Thyroid gland (tissue), 4 donors: ENCODE measurements at regions not wholly inside any gene's neighbourhood (a gene's known extent, or its start where the extent isn't known, plus 50 kb on each side); places are given as distances from the start of the nearest gene placed in this dataset.

Experiments used
- DNase-seq, 2 donors: peaks; one replicate each; pipeline ENCODE4 v3.0.0-alpha.2; 2019
- H3K27ac ChIP-seq, 3 donors: fragments of 200-600 bp; sonication (generic); 1 replicate in 2 of 3; 2 replicates in 1 of 3; pipeline ENCODE4 v1.5.1; 2016 to 2019; ENCODE audit warnings: mild to moderate bottlenecking in 1 of 3, moderate library complexity in 1 of 3
- H3K27me3 ChIP-seq: fragments of 200-600 bp; sonication (generic); one replicate; pipeline ENCODE4 v1.5.1; 2019
- H3K36me3 ChIP-seq, 2 donors: fragments of 200-600 bp; sonication (generic); one replicate each; pipeline ENCODE4 v1.5.1; 2016 to 2019
- H3K4me1 ChIP-seq, 2 donors: fragments of 200-600 bp; sonication (generic); one replicate each; pipeline ENCODE4 v1.5.1; 2017 to 2019
- H3K4me3 ChIP-seq, 3 donors: fragments of 200-600 bp; sonication (generic); replicated peaks in 1 of 3; 1 replicate in 2 of 3; 2 replicates in 1 of 3; pipeline ENCODE4 v1.5.1; 2016; ENCODE audit warnings: mild to moderate bottlenecking in 1 of 3
- H3K9me3 ChIP-seq: fragments of 200-600 bp; sonication (generic); one replicate; pipeline ENCODE4 v1.5.1; 2017
- POLR2A ChIP-seq, 2 donors: fragments of 450-650 bp; IDR thresholded peaks; one replicate each; pipeline ENCODE4 v1.6.1; 2017; ENCODE audit warnings: antibody characterized with exemption in 2 of 2, mild to moderate bottlenecking in 2 of 2, moderate library complexity in 1 of 2
- WGBS, 2 donors: methylation state at CpG; one replicate each; pipeline ENCODE4 v1.1.5; 2017; 5-methylcytosine and 5-hydroxymethylcytosine counted together
- intact Hi-C: fragments of 100-400 bp; cut with DNase I; formaldehyde crosslinking; loops from one replicate; pipeline ENCODE4 v1.15.1; 2023
- TF ChIP-seq, protein P1 (sequence below), 6 experiments: fragments of 200-600 bp in 3 of 6; fragments of 450-650 bp in 3 of 6; sonication (generic) in 3 of 6; IDR thresholded peaks; one replicate each; pipeline ENCODE4 v1.5.1; 2016 to 2019; ENCODE audit warnings: antibody characterized with exemption in 6 of 6, mild to moderate bottlenecking in 2 of 6, inconsistent platforms in 1 of 6, moderate library complexity in 1 of 6

DNA sequence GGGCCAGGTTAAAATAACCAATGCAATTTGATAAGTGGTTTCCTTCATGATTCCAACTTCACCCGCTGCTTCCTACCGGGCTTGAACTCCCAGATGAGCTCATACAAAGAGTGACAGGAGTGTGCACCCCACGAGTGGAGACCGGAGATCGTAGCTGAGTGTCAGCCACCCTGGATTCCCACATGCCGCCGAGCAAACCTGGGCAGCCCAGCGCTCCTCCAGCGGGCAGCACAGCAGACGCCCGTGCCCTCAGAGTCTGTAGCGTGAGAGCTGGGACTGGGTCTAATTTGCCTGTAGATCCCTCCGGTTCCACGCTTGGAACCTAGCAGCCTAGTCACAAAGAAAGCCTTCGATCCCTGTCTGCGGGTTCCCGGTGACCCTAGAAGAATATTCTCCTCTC, 476.1 kb upstream of the MGMT start:
- Histone ChIP-seq H3K36me3 (no peaks in the 10 kb centered on the region), H3K9me3 (no peaks in the 10 kb centered on the region), H3K27ac (no peak overlapping the region), H3K27me3 (no peaks in the 10 kb centered on the region), H3K4me1 (no peaks in the 10 kb centered on the region), H3K4me3 (no peak overlapping the region)
- 77 to 78% methylated on average over 17 of the region's 17 CpGs for WGBS, 2 donors
- intact Hi-C loops: no loop called here
- no peak for DNase-seq
- TF ChIP-seq, protein P1, sequence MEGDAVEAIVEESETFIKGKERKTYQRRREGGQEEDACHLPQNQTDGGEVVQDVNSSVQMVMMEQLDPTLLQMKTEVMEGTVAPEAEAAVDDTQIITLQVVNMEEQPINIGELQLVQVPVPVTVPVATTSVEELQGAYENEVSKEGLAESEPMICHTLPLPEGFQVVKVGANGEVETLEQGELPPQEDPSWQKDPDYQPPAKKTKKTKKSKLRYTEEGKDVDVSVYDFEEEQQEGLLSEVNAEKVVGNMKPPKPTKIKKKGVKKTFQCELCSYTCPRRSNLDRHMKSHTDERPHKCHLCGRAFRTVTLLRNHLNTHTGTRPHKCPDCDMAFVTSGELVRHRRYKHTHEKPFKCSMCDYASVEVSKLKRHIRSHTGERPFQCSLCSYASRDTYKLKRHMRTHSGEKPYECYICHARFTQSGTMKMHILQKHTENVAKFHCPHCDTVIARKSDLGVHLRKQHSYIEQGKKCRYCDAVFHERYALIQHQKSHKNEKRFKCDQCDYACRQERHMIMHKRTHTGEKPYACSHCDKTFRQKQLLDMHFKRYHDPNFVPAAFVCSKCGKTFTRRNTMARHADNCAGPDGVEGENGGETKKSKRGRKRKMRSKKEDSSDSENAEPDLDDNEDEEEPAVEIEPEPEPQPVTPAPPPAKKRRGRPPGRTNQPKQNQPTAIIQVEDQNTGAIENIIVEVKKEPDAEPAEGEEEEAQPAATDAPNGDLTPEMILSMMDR (IDR thresholded peaks at IDR 0.05): no peak
- TF ChIP-seq POLR2A (IDR thresholded peaks at IDR 0.05): no peak

DNA sequence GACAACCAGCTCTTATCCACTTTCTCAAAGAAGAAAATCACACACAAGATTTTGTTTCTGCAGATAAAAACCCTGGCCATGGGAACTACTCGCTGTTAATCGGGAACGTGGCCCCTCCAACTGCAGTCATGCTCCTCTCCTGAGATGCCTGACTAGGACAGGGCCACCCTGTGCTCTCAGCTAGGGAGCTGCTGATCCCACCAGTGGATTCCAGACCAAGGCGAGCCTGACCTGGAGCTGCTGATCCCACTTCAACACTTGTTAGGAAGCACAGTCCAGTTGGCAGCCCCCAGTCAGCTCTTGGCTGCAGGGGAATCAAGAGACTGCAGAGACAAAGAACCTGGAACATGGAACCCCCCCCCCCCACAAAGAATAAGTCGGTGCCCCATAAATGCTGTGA, 474.3 kb upstream of the MGMT start:
- Histone ChIP-seq H3K4me3 (no peak overlapping the region), H3K9me3 (no peaks in the 10 kb centered on the region), H3K36me3 (no peaks in the 10 kb centered on the region), H3K27me3 (no peaks in the 10 kb centered on the region), H3K27ac (no peak overlapping the region), H3K4me1 (no peaks in the 10 kb centered on the region)
- intact Hi-C loops: no loop called here
- DNase-seq: no peak
- TF ChIP-seq, protein P1 (IDR thresholded peaks at IDR 0.05): no peak
- TF ChIP-seq POLR2A (IDR thresholded peaks at IDR 0.05): no peak
- 79 to 90% methylated on average over 5 of the region's 5 CpGs for WGBS, 2 donors

DNA sequence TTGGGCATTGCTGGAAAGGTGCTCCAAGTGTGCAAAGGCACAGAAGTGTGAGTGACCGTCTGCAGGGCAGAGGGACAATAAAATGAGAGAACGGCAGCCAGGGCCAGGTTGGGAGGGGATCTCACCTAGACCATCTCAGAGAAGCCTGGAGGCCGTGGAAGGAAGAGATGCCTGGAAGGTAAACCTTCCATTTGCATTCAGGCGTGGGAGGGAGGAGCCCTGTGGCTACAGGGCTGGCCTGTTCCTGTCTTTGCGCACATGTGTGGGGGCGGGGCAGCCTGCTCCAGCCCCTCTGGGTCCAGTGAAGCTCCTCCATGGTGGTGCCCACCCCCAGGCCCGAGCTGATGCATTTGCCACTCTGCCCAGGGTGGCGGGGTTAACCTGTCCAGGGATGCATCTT, 473.6 kb upstream of the MGMT start:
- no peaks in the 10 kb centered on the region for H3K27me3 ChIP-seq
- intact Hi-C loops: no loop called here
- DNase-seq: no peak
- no peak overlapping the region for H3K4me3 ChIP-seq
- H3K4me1 ChIP-seq: no peaks in the 10 kb centered on the region
- H3K27ac ChIP-seq: no peak overlapping the region
- WGBS, 2 donors: 93 to 96% methylated on average over 7 to 8 of the region's 8 CpGs
- TF ChIP-seq, protein P1 (IDR thresholded peaks at IDR 0.05): no peak
- TF ChIP-seq POLR2A (IDR thresholded peaks at IDR 0.05): no peak
- no peaks in the 10 kb centered on the region for H3K9me3 ChIP-seq
- no peaks in the 10 kb centered on the region for H3K36me3 ChIP-seq

DNA sequence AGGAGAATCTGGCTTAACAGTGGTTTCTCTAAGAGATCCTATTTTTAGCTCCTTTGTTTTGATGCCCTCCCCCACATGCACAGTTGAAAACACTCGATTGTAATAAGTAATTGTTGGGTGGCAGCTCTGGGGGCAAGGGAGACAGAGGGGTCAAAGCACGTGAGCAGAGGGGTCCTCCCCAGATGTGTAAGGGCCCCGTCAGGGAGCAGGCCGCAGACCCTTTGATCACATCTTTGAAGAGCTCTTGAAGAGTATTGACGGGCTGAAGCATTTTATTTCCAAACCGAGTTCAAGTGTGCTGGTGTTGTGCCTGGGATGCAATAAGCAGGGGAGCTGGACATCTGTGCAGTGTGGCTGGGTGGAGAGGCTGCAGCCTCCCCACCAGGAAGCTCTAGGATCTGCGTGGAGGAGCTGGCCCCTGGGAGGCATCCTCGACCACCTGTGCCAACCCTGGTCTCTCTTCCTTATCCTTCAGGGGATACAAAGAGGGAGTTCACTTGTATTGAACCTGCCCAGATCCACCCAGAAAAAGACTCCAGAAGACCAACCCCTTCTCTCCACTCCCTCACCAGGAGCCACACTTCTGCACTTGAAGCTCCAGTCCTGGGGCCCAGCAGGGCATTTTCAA, 473.0 kb upstream of the MGMT start:
- Histone ChIP-seq H3K27me3 (no peaks in the 10 kb centered on the region), H3K27ac (no peak overlapping the region), H3K4me1 (no peaks in the 10 kb centered on the region), H3K4me3 (no peak overlapping the region), H3K36me3 (no peaks in the 10 kb centered on the region), H3K9me3 (no peaks in the 10 kb centered on the region)
- WGBS, 2 donors: 32 to 37% methylated on average over 7 to 8 of the region's 8 CpGs
- TF ChIP-seq POLR2A (IDR thresholded peaks at IDR 0.05): no peak
- TF ChIP-seq, protein P1 (IDR thresholded peaks at IDR 0.05): no peak
- intact Hi-C loops: no loop called here
- DNase-seq: no peak

DNA sequence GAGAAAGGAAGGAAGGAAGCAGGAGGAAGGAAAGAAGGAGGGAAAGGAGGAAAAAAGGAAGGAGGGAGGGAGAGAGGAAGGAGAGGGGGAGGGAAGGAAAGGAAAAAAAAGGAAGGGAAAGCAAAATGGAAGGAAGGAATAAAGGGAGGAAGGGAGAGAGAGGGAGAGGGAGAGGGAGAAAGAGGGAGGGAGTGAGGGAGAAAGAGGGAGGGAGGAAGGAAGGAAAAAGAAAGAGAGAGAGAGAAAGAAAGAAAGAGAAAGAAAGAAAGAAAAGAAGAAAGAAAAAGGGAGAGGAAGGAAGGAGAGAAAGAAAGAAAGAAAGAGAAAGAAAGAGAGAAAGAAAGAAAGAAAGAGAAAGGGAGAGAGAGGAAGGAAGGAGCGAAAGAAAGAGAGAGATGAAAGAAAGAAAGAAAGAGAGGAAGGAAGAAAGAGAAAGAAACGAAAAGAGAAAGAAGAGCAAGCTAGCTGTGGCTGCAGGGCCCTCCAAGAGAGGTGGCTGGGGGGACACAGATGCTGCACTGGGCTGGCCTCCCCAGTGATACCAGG, 472.4 kb upstream of the MGMT start:
- no peaks in the 10 kb centered on the region for H3K4me1 ChIP-seq
- no peak overlapping the region for H3K27ac ChIP-seq
- TF ChIP-seq, protein P1 (IDR thresholded peaks at IDR 0.05): no peak
- TF ChIP-seq POLR2A (IDR thresholded peaks at IDR 0.05): no peak
- no peaks in the 10 kb centered on the region for H3K9me3 ChIP-seq
- H3K4me3 ChIP-seq: no peak overlapping the region
- 82 to 89% methylated on average over 2 of the region's 2 CpGs for WGBS, 2 donors
- intact Hi-C loops: no loop called here
- no peaks in the 10 kb centered on the region for H3K36me3 ChIP-seq
- DNase-seq: no peak
- no peaks in the 10 kb centered on the region for H3K27me3 ChIP-seq
